ENCODE measurements at regions not wholly inside any gene's neighbourhood (a gene's known extent, or its start where the extent isn't known, plus 50 kb on each side); places are given as distances from the start of the nearest gene placed in this dataset.

DNA sequence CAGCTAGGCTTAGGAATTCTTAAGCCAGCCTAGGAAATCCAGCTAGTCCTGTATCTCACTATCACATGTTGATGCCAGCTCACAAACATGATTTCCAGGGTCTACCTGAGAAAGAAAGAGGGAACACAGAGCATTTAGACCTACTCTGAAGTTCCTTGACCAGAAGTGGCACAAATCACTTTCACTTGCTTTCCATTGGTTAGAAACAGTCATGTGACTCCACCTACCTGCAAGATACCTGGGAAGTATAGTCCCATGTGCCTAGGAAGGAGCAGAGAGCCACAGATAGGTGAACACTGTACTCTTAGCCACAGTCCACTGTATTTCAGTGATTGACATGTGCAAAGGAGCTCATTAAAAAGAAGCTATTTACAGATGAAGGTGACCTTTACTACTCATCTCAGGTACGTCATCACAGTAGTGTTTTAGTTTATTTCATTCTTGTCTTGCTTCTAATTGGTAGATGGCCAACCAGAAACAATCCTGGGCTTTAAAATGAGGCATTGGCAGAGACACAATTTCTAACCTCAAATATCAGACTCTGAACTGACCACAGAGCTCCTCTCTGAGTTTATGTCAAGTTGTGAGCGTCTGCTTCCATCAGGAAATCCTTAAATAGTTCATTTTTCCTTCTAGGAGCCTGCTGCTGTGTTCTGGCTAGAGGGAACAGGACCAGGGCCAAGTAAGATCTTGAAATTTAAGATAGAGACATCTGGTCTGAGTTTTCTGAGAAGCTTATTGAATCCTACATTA is 340.7 kb downstream of the TLE4 start:
- Histone ChIP-seq H3K4me3 (ENCODE audit: insufficient read depth in 1 of 2, low read depth in 1 of 2, low read length in 2 of 2) (no peak overlapping the region), H3K9me3 (ENCODE audit: control insufficient read depth, low read length) (no peaks in the 10 kb centered on the region), H3K4ac (ENCODE audit: low read depth in 1 of 2, low read length in 2 of 2) (no peak overlapping the region), H2BK15ac (ENCODE audit: low read depth, poor library complexity, severe bottlenecking) (no peak overlapping the region), H4K91ac (ENCODE audit: low read length) (no peak overlapping the region), H2BK120ac (ENCODE audit: low read depth, low read length) (no peak overlapping the region), H3K27me3 (ENCODE audit: control insufficient read depth in 1 of 2, insufficient read depth in 1 of 2, low read length in 2 of 2) (peaks cover 0 to 13% of the 10 kb centered on the region in 2 experiments), H2BK5ac (ENCODE audit: low read depth, low read length, poor library complexity, severe bottlenecking) (no peak overlapping the region), H2AFZ (ENCODE audit: low read depth, low read length) (no peak overlapping the region), H3K4me1 (ENCODE audit: control insufficient read depth, insufficient read depth, low read depth, low read length) (no peaks in the 10 kb centered on the region), H3K4me2 (ENCODE audit: low read length, poor library complexity, severe bottlenecking) (no peak overlapping the region), H3K36me3 (ENCODE audit: control insufficient read depth in 1 of 2, insufficient read depth in 2 of 2, low read depth in 1 of 2, low read length in 2 of 2) (no peaks in the 10 kb centered on the region), H2AK5ac (ENCODE audit: low read length, severe bottlenecking) (no peak overlapping the region), H3K27ac (ENCODE audit: low read length, poor library complexity, severe bottlenecking) (no peak overlapping the region), H3K14ac (ENCODE audit: low read length in 2 of 2) (no peak overlapping the region), H3K23ac (ENCODE audit: low read length in 2 of 2) (no peak overlapping the region), H2BK12ac (ENCODE audit: low read length in 2 of 2) (no peak overlapping the region), H3K18ac (ENCODE audit: low read depth in 1 of 2, low read length in 2 of 2) (no peak overlapping the region), H4K8ac (ENCODE audit: low read length) (no peak overlapping the region), H3K9ac (ENCODE audit: low read length) (no peak overlapping the region), H3K79me1 (replicated peaks; ENCODE audit: low read length, poor library complexity, severe bottlenecking) (no peaks in the 10 kb centered on the region)
- WGBS: 63% methylated on average over 2 of the region's 2 CpGs
- DNase-seq: no peak

DNA sequence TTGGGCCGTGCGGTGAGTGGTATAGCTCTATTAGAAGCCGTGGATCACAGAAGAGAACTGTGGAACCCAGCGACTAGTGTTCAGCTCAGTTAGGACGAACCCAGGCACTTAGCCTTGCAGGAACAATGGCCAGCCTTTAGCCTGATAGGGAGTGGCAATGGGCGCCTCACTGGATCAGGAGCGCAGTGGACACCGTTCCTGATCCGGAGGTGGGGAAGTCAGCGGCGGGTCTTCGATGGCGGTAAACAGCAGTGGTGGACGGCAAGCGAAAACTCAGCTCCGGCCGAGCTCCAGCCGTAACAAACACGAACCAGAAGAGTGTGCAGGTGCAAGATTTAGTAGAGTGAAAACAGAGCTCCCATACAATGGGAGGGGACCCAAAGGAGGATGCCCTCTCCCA is 340.0 kb downstream of the TLE4 start:
- no peak overlapping the region for H3K14ac ChIP-seq (ENCODE audit: low read length in 2 of 2)
- H3K9ac ChIP-seq (ENCODE audit: low read length): no peak overlapping the region
- 96% methylated on average over 15 of the region's 19 CpGs for WGBS
- H2AK5ac ChIP-seq (ENCODE audit: low read length, severe bottlenecking): no peak overlapping the region
- DNase-seq: no peak
- no peak overlapping the region for H3K27ac ChIP-seq (ENCODE audit: low read length, poor library complexity, severe bottlenecking)
- H3K4me1 ChIP-seq (ENCODE audit: control insufficient read depth, insufficient read depth, low read depth, low read length): no peaks in the 10 kb centered on the region
- no peaks in the 10 kb centered on the region for H3K79me1 ChIP-seq (replicated peaks; ENCODE audit: low read length, poor library complexity, severe bottlenecking)
- H3K36me3 ChIP-seq (ENCODE audit: control insufficient read depth in 1 of 2, insufficient read depth in 2 of 2, low read depth in 1 of 2, low read length in 2 of 2): no peaks in the 10 kb centered on the region
- H3K4me3 ChIP-seq (ENCODE audit: insufficient read depth in 1 of 2, low read depth in 1 of 2, low read length in 2 of 2): no peak overlapping the region
- no peak overlapping the region for H3K18ac ChIP-seq (ENCODE audit: low read depth in 1 of 2, low read length in 2 of 2)
- no peak overlapping the region for H3K4me2 ChIP-seq (ENCODE audit: low read length, poor library complexity, severe bottlenecking)
- H4K91ac ChIP-seq (ENCODE audit: low read length): no peak overlapping the region
- H3K27me3 ChIP-seq (ENCODE audit: control insufficient read depth in 1 of 2, insufficient read depth in 1 of 2, low read length in 2 of 2): peaks cover 0 to 13% of the 10 kb centered on the region in 2 experiments
- no peak overlapping the region for H3K4ac ChIP-seq (ENCODE audit: low read depth in 1 of 2, low read length in 2 of 2)
- no peaks in the 10 kb centered on the region for H3K9me3 ChIP-seq (ENCODE audit: control insufficient read depth, low read length)
- no peak overlapping the region for H2BK120ac ChIP-seq (ENCODE audit: low read depth, low read length)
- H2BK5ac ChIP-seq (ENCODE audit: low read depth, low read length, poor library complexity, severe bottlenecking): no peak overlapping the region
- H2BK15ac ChIP-seq (ENCODE audit: low read depth, poor library complexity, severe bottlenecking): no peak overlapping the region
- H2BK12ac ChIP-seq (ENCODE audit: low read length in 2 of 2): no peak overlapping the region
- no peak overlapping the region for H2AFZ ChIP-seq (ENCODE audit: low read depth, low read length)
- H3K23ac ChIP-seq (ENCODE audit: low read length in 2 of 2): no peak overlapping the region
- H4K8ac ChIP-seq (ENCODE audit: low read length): no peak overlapping the region

DNA sequence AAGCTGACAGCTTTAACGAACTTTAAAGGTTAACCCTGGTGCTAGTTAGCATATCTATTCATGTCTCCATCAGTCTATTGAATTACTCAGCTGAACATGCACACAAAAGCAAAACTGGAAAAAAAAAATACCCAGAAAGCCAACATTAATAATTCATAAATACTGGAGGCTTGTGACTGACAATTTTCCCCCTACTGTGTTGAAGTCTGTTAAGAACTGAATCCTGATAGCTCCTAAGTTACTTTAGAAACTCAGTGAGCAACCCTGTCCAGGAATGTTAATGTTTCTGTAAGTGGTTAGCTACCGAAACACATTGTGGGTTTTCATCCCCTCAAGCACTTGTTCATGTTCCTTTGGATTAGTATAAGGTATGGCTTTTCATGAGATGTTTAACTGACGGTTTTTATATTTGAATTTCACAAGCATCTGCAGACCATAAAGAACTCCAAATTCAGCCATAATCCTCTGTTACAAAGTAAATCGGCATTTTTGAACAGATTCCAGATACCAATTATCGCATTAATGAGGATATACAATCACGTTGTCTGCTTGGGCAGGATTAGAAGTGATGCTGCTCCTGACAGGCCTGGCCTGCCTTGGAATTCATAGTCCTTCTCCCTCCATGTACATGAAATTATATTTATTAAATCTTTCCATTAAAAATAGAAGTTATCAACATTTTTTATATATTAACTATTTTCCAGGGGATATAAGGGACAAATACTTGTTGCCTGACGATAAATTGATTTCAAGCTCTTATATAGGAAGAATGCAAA is 331.2 kb downstream of the TLE4 start:
- no peak overlapping the region for H3K9ac ChIP-seq (ENCODE audit: low read length)
- H3K4me1 ChIP-seq (ENCODE audit: control insufficient read depth, insufficient read depth, low read depth, low read length): no peaks in the 10 kb centered on the region
- DNase-seq: no peak
- H4K8ac ChIP-seq (ENCODE audit: low read length): no peak overlapping the region
- WGBS: 95% methylated on average over 7 of the region's 7 CpGs
- H4K91ac ChIP-seq (ENCODE audit: low read length): no peak overlapping the region
- H3K27ac ChIP-seq (ENCODE audit: low read length, poor library complexity, severe bottlenecking): no peak overlapping the region
- no peaks in the 10 kb centered on the region for H3K36me3 ChIP-seq (ENCODE audit: control insufficient read depth in 1 of 2, insufficient read depth in 2 of 2, low read depth in 1 of 2, low read length in 2 of 2)
- H2BK15ac ChIP-seq (ENCODE audit: low read depth, poor library complexity, severe bottlenecking): no peak overlapping the region
- H3K4ac ChIP-seq (ENCODE audit: low read depth in 1 of 2, low read length in 2 of 2): no peak overlapping the region
- no peak overlapping the region for H2BK12ac ChIP-seq (ENCODE audit: low read length in 2 of 2)
- H2BK5ac ChIP-seq (ENCODE audit: low read depth, low read length, poor library complexity, severe bottlenecking): no peak overlapping the region
- no peak overlapping the region for H2AFZ ChIP-seq (ENCODE audit: low read depth, low read length)
- H3K27me3 ChIP-seq (ENCODE audit: control insufficient read depth in 1 of 2, insufficient read depth in 1 of 2, low read length in 2 of 2): no peaks in the 10 kb centered on the region
- no peaks in the 10 kb centered on the region for H3K79me1 ChIP-seq (replicated peaks; ENCODE audit: low read length, poor library complexity, severe bottlenecking)
- no peak overlapping the region for H3K23ac ChIP-seq (ENCODE audit: low read length in 2 of 2)
- H2BK120ac ChIP-seq (ENCODE audit: low read depth, low read length): no peak overlapping the region
- no peak overlapping the region for H2AK5ac ChIP-seq (ENCODE audit: low read length, severe bottlenecking)
- H3K4me2 ChIP-seq (ENCODE audit: low read length, poor library complexity, severe bottlenecking): no peak overlapping the region
- no peaks in the 10 kb centered on the region for H3K9me3 ChIP-seq (ENCODE audit: control insufficient read depth, low read length)
- H3K18ac ChIP-seq (ENCODE audit: low read depth in 1 of 2, low read length in 2 of 2): no peak overlapping the region
- H3K14ac ChIP-seq (ENCODE audit: low read length in 2 of 2): no peak overlapping the region
- no peak overlapping the region for H3K4me3 ChIP-seq (ENCODE audit: insufficient read depth in 1 of 2, low read depth in 1 of 2, low read length in 2 of 2)

DNA sequence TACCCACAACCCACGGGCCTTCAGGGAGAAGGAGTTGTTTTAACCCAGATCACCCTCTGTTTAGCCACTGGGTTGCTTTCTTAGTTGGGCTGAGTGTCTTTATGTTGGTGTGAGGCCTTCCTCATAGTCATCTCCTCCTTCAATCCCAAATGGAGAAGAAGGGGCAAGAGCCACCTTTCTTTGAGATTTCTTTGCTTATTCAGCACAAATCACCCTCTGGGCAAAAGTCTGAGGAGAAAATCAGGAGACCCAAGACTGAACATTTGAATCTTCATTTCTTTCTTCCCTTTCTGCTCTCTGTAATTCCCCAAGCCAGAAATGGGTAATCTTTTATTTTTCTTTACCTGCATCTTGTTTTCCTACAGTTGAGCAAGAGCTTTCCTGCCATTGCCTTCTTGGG is 329.0 kb downstream of the TLE4 start:
- Histone ChIP-seq H3K4me1 (ENCODE audit: control insufficient read depth, insufficient read depth, low read depth, low read length) (no peaks in the 10 kb centered on the region), H3K9ac (ENCODE audit: low read length) (no peak overlapping the region), H2BK5ac (ENCODE audit: low read depth, low read length, poor library complexity, severe bottlenecking) (no peak overlapping the region), H3K27me3 (ENCODE audit: control insufficient read depth in 1 of 2, insufficient read depth in 1 of 2, low read length in 2 of 2) (no peaks in the 10 kb centered on the region), H4K91ac (ENCODE audit: low read length) (no peak overlapping the region), H2AFZ (ENCODE audit: low read depth, low read length) (no peak overlapping the region), H2BK15ac (ENCODE audit: low read depth, poor library complexity, severe bottlenecking) (no peak overlapping the region), H2BK120ac (ENCODE audit: low read depth, low read length) (no peak overlapping the region), H3K18ac (ENCODE audit: low read depth in 1 of 2, low read length in 2 of 2) (no peak overlapping the region), H4K8ac (ENCODE audit: low read length) (no peak overlapping the region), H3K36me3 (ENCODE audit: control insufficient read depth in 1 of 2, insufficient read depth in 2 of 2, low read depth in 1 of 2, low read length in 2 of 2) (no peaks in the 10 kb centered on the region), H3K14ac (ENCODE audit: low read length in 2 of 2) (no peak overlapping the region), H3K23ac (ENCODE audit: low read length in 2 of 2) (no peak overlapping the region), H3K4ac (ENCODE audit: low read depth in 1 of 2, low read length in 2 of 2) (no peak overlapping the region), H2BK12ac (ENCODE audit: low read length in 2 of 2) (no peak overlapping the region), H2AK5ac (ENCODE audit: low read length, severe bottlenecking) (no peak overlapping the region), H3K4me3 (ENCODE audit: insufficient read depth in 1 of 2, low read depth in 1 of 2, low read length in 2 of 2) (no peak overlapping the region), H3K9me3 (ENCODE audit: control insufficient read depth, low read length) (no peaks in the 10 kb centered on the region), H3K4me2 (ENCODE audit: low read length, poor library complexity, severe bottlenecking) (no peak overlapping the region), H3K79me1 (replicated peaks; ENCODE audit: low read length, poor library complexity, severe bottlenecking) (no peaks in the 10 kb centered on the region), H3K27ac (ENCODE audit: low read length, poor library complexity, severe bottlenecking) (no peak overlapping the region)
- no peak for DNase-seq
- no CpG with 5 or more reads among the region's 1 CpG for WGBS

Data from mesenchymal stem cell (in vitro differentiated cells and primary cell).